HG02884 (cell line): ENCODE measurements at regions not wholly inside any gene's neighbourhood (a gene's known extent, or its start where the extent isn't known, plus 50 kb on each side); places are given as distances from the start of the nearest gene placed in this dataset.

Source experiments
- ATAC-seq: cut with Tn5 transposase; IDR thresholded peaks from one replicate; pipeline ENCODE4 v1.9.1; 2021; ENCODE audit warnings: mild to moderate bottlenecking, moderate library complexity; ENCODE audit not compliant: unreplicated experiment

GRCh38 chr2:181114021-181114420 is 133.6 kb downstream of the UBE2E3 start:
- no peak for ATAC-seq

- no peak for ATAC-seq
These were observed 135.9 kb downstream of the UBE2E3 start for GRCh38 chr2:181116261-181116660.

DNA sequence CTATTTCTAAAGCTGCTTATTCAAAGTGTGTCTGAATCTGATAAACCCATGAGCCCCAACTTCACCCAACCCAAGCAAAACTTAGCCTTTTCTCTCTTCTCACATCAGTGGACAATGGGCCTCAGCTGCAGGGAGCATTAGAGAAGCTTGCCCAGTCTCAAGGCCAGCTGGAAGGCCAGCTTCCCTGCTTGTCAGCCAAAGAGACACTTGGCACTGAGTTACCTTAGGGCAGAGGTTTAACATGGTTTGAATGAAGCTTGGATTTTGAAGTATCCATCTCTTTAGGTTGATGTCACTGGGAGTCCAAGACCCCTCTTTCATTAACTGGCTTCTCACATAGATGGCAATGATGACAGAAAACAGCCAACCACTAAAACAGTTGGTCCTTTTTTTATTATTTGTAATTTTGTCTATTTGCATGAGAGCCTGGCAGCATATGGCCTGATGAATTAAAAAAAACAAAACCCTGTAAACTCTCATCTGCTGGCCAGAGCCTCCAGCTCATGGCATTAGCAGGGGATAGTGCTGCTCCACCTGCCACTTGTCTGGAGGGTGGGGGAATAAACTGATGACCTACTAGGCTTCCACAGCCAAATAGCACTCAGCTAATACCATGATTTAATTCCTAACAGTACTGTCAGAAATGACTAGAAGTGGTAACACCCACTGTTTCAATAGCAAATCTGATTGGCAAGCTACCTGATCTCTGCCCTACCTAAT is 137.0 kb downstream of the UBE2E3 start:
- ATAC-seq: no peak

DNA sequence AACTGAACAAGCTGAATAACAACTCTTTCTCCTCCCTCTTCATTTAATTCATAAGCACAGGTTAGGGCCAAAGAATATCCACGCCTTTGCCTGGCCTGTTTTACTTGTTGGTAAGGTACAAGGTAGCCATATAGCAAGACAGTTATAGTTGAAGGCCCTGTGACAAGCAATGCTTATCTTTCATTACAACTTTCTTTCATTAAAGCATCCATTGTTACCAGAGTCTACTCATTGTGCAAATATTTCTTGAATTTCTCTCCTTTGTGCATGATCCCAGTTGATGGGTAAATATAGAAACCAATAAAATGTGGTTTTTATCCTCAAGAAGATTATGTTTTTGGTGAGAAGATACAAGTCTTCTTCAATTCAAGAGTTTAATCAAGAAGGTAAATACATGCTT is 140.2 kb downstream of the UBE2E3 start:
- ATAC-seq: no peak

- ATAC-seq: no peak
These were observed 141.6 kb downstream of the UBE2E3 start for GRCh38 chr2:181121996-181122395.

- ATAC-seq: no peak
These were observed 142.2 kb downstream of the UBE2E3 start for GRCh38 chr2:181122601-181123000.

DNA sequence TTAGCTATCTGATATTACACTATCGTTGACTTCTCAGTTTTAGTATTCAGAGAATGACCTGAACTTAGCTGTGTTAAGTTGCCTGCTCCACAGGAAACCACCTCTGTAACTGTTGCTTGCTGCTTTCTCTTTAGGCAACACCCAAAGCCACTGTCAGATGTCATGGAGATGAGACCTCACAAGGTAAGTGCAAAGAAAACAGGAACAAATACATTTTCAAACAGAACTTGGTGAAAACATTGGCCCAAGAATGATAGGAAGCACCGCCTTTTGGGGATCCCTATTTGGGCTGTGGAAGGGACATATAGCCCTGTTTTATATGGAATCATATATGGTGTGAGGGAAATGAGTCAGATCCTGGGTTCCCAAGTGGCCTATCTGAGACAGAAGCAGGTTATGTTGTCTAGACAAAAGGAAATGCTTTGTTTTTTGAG is 143.4 kb downstream of the UBE2E3 start:
- ATAC-seq: peak; percentile 88

DNA sequence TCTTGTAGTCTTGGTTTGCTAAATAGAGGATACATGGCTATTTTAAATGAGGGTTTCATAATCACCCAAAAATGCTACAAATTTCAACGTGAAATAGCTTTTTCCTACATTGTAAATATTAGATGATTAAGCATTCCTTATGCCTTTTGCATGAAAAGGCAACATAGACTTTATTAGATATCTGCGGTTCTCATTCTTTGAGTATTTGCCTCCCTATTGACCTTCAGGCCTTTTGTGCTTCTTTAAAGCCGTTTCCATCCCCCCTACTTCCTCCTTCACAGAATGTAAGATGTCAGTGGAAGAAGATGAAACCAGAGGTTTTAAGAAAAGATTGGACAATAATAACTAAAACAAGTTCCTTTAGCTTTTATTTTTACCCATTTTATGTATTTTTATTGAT is 144.1 kb downstream of the UBE2E3 start:
- no peak for ATAC-seq

GRCh38 chr2:181125359-181125758 is 145.0 kb downstream of the UBE2E3 start:
- ATAC-seq: no peak

DNA sequence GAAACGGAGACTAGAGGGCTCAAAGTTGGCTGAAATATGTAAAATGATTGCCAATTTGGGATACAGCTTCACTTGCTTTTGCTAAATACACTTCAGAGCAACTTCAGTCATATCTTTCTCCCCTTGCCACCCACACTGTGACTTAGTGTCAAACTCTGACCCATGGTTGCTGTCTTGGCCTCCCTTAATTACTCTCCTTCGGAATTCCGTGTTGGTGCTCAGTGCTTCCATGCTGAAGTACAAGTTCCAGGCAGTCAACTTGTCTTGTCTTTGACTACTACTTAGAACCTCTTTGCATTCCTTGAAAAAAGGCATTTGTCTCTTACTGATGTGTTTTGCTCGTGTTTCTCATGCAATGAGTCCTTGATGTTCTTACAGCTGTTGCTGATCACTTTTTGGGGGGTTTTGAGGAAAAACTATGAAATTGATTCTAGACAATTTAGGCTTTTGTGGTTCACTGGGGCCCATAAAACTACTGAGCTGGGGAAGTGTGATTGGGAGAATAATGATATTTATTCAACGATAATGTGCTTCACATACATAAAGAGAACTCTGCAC is 146.0 kb downstream of the UBE2E3 start:
- no peak for ATAC-seq

- ATAC-seq: peak; percentile 59
These were observed 147.8 kb downstream of the UBE2E3 start for GRCh38 chr2:181128199-181128598.

GRCh38 chr2:181129364-181130056 is 149.1 kb downstream of the UBE2E3 start:
- no peak for ATAC-seq

DNA sequence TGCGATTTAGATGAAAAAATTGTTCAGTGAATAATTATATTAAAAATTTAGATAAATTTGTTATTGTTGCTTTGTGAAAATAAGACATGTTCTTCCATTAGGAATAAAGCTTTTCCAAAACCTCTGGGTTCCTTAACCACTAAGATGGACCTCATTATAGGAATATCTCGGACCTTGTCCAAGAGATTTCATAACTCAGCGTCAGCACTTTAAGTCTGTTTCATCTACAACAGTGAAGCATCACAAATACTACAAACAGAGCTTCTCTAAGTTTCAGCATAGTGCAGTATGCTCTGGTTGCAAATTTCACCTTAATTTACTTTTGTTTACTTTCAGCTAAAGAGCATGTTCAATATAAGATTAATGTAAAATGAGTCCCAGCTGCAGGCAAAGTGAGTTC is 150.3 kb downstream of the UBE2E3 start:
- no peak for ATAC-seq

DNA sequence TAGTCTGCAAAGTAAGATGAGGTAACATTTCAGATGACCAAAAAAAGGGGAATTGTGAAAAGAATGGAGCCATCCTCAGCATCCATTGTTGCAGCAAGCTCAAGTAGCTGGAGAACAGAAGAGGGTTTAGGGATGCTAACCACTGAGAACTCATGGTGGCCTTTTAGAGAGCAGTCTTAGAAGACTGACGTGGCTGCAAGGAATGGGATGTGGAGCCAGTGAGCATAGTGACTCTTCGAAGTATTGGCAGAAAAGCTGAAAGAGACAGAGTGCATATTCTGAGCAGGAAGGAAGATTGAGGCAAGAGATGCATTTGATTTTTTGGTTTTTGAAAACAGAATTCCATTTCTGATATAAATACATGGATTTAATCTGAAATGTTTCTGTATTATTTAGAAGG is 151.2 kb downstream of the UBE2E3 start:
- no peak for ATAC-seq

GRCh38 chr2:181138816-181139215 is 158.4 kb downstream of the UBE2E3 start:
- ATAC-seq: no peak

DNA sequence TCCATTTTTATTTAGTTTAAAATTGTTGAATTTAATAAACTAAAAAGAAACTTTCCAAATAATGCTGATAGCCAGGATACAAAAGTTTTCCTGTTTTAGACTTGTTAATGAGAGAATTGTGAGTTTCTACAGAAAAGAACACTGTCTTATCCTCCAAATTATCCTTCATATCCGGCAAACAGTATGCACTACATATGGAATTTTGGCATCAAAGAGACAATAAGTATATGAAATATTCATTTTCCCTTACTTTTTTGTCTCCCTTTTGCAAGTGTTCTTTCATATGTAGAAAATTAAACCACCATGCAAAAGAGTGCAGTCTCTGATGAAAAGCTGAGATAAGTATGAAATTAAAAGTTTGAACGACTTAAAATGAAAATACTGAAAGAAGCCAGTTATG is 159.4 kb downstream of the UBE2E3 start:
- ATAC-seq: no peak

GRCh38 chr2:181140414-181140813 is 160.0 kb downstream of the UBE2E3 start:
- ATAC-seq: no peak

GRCh38 chr2:181140928-181141327 is 160.5 kb downstream of the UBE2E3 start:
- no peak for ATAC-seq

DNA sequence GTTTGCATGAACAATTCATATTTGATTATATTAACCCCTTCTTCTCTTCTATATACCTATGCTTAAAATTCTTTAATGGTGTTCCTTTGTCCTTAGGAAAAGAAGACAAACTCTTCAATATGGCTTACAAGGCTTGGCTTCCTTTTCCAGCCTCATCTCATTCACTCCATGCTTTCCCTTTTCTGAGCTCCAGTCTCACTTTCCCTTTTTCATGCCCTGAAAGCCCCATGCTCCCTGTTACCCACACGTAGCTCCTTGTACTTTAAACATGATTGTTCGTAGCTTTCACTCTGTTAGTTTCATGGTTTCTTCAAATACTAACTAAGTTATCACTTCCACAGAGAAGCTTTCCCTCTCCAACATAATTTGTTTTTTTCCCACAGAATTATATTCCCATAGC is 161.3 kb downstream of the UBE2E3 start:
- no peak for ATAC-seq

DNA sequence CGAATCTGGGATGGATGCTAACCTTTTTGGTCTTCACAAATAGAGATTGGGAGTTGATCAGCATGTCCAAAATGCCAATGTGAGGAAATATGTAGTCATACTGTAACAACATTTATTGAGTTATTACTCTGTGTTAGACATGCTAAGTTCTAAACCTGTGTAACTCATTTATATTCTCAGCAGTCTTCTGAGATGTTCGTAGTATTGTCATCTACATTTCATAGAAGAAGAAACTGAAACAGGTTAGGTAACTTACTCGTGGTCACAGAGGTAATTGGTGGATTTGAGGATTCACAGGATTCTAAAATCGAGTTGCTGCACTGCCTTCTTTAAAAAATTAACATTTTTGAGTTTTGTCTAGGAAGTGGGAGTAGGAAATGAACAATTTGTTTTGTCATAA is 162.1 kb downstream of the UBE2E3 start:
- peak; percentile 74 for ATAC-seq

GRCh38 chr2:181143790-181144300 is 163.4 kb downstream of the UBE2E3 start:
- ATAC-seq: no peak

- ATAC-seq: no peak
These were observed 165.2 kb downstream of the UBE2E3 start for GRCh38 chr2:181145645-181146044.
